ENCODE measurements at regions not wholly inside any gene's neighbourhood (a gene's known extent, or its start where the extent isn't known, plus 50 kb on each side); places are given as distances from the start of the nearest gene placed in this dataset.
"Not testable (repeated sequence)": the region's sequence is repeated elsewhere in the genome, so short reads cannot be mapped to it uniquely, and the experiment has no call there.

GRCh38 chr7:122248472-122248871 is 56.1 kb downstream of the FEZF1 start:
- in situ Hi-C loops (cut with HindIII; ENCODE audit: low pct_unique_long_range_greater_than_20kb, low sequenced_read_pairs) = no loop called here
- no peak for TF ChIP-seq JUND (IDR thresholded peaks at IDR 0.05; ENCODE audit: low read depth)
- DNase-seq (ENCODE audit: low read depth in 1 of 2, low spot score in 1 of 2) = no peak

- in situ Hi-C loops (cut with HindIII; ENCODE audit: low pct_unique_long_range_greater_than_20kb, low sequenced_read_pairs) = not testable (repeated sequence)
- peak in 1 of 2 experiments; percentile 46 for DNase-seq (ENCODE audit: low read depth in 1 of 2, low spot score in 1 of 2)
These were observed 65.8 kb downstream of the FEZF1 start for GRCh38 chr7:122238729-122239128.

- in situ Hi-C loops (cut with HindIII; ENCODE audit: low pct_unique_long_range_greater_than_20kb, low sequenced_read_pairs) = not testable (repeated sequence)
These were observed 66.3 kb downstream of the FEZF1 start for GRCh38 chr7:122238297-122238696.

GRCh38 chr7:122225874-122226273 is 78.7 kb downstream of the FEZF1 start:
- TF ChIP-seq JUND (IDR thresholded peaks at IDR 0.05; ENCODE audit: low read depth) = no peak
- in situ Hi-C loops (cut with HindIII; ENCODE audit: low pct_unique_long_range_greater_than_20kb, low sequenced_read_pairs) = no loop called here
- no peak for DNase-seq (ENCODE audit: low read depth in 1 of 2, low spot score in 1 of 2)

More at GRCh38 chr7:122238297-122238696, 66.3 kb downstream of the FEZF1 start:
- DNase-seq (ENCODE audit: low read depth in 1 of 2, low spot score in 1 of 2) = peak in 1 of 2 experiments; percentile 27

GRCh38 chr7:122219253-122219865 is 75.3 kb upstream of the AASS start:
- no peak for TF ChIP-seq JUND (IDR thresholded peaks at IDR 0.05; ENCODE audit: low read depth)
- in situ Hi-C loops (cut with HindIII; ENCODE audit: low pct_unique_long_range_greater_than_20kb, low sequenced_read_pairs) = no loop called here
- DNase-seq (ENCODE audit: low read depth in 1 of 2, low spot score in 1 of 2) = peak in 1 of 2 experiments; percentile 26

GRCh38 chr7:122217125-122217524 is 73.1 kb upstream of the AASS start:
- in situ Hi-C loops (cut with HindIII; ENCODE audit: low pct_unique_long_range_greater_than_20kb, low sequenced_read_pairs) = no loop called here
- DNase-seq (ENCODE audit: low read depth in 1 of 2, low spot score in 1 of 2) = peak in 1 of 2 experiments; percentile 63
- 0 out of 2 replicates have a peak, but pooled peaks have one; percentile 23 for TF ChIP-seq JUND (IDR thresholded peaks at IDR 0.05; ENCODE audit: low read depth)

GRCh38 chr7:122212754-122213153 is 68.7 kb upstream of the AASS start:
- TF ChIP-seq JUND (IDR thresholded peaks at IDR 0.05; ENCODE audit: low read depth) = no peak
- DNase-seq (ENCODE audit: low read depth in 1 of 2, low spot score in 1 of 2) = no peak
- in situ Hi-C loops (cut with HindIII; ENCODE audit: low pct_unique_long_range_greater_than_20kb, low sequenced_read_pairs) = no loop called here

GRCh38 chr7:122211362-122211761 is 67.3 kb upstream of the AASS start:
- no peak for TF ChIP-seq JUND (IDR thresholded peaks at IDR 0.05; ENCODE audit: low read depth)
- in situ Hi-C loops (cut with HindIII; ENCODE audit: low pct_unique_long_range_greater_than_20kb, low sequenced_read_pairs) = no loop called here
- DNase-seq (ENCODE audit: low read depth in 1 of 2, low spot score in 1 of 2) = no peak

- DNase-seq (ENCODE audit: low read depth in 1 of 2, low spot score in 1 of 2) = no peak
- no peak for TF ChIP-seq JUND (IDR thresholded peaks at IDR 0.05; ENCODE audit: low read depth)
- in situ Hi-C loops (cut with HindIII; ENCODE audit: low pct_unique_long_range_greater_than_20kb, low sequenced_read_pairs) = no loop called here
These were observed 62.9 kb upstream of the AASS start for GRCh38 chr7:122206985-122207384.

- DNase-seq (ENCODE audit: low read depth in 1 of 2, low spot score in 1 of 2) = no peak
- TF ChIP-seq JUND (IDR thresholded peaks at IDR 0.05; ENCODE audit: low read depth) = no peak
- in situ Hi-C loops (cut with HindIII; ENCODE audit: low pct_unique_long_range_greater_than_20kb, low sequenced_read_pairs) = no loop called here
These were observed 59.8 kb upstream of the AASS start for GRCh38 chr7:122203814-122204213.

- no peak for TF ChIP-seq JUND (IDR thresholded peaks at IDR 0.05; ENCODE audit: low read depth)
- no peak for DNase-seq (ENCODE audit: low read depth in 1 of 2, low spot score in 1 of 2)
- in situ Hi-C loops (cut with HindIII; ENCODE audit: low pct_unique_long_range_greater_than_20kb, low sequenced_read_pairs) = no loop called here
These were observed 56.8 kb upstream of the AASS start for GRCh38 chr7:122200888-122201287.

GRCh38 chr7:122199171-122199570 is 55.1 kb upstream of the AASS start:
- no peak for DNase-seq (ENCODE audit: low read depth in 1 of 2, low spot score in 1 of 2)
- TF ChIP-seq JUND (IDR thresholded peaks at IDR 0.05; ENCODE audit: low read depth) = no peak
- in situ Hi-C loops (cut with HindIII; ENCODE audit: low pct_unique_long_range_greater_than_20kb, low sequenced_read_pairs) = no loop called here

GRCh38 chr7:122198581-122198980 is 54.5 kb upstream of the AASS start:
- TF ChIP-seq JUND (IDR thresholded peaks at IDR 0.05; ENCODE audit: low read depth) = no peak
- in situ Hi-C loops (cut with HindIII; ENCODE audit: low pct_unique_long_range_greater_than_20kb, low sequenced_read_pairs) = no loop called here
- no peak for DNase-seq (ENCODE audit: low read depth in 1 of 2, low spot score in 1 of 2)

Data from T47D (cell line).